Brain microvascular endothelial cell (primary cell): ENCODE measurements at regions not wholly inside any gene's neighbourhood (a gene's known extent, or its start where the extent isn't known, plus 50 kb on each side); places are given as distances from the start of the nearest gene placed in this dataset.

Experiments
- DNase-seq: peaks from one replicate; pipeline ENCODE4 v3.0.0-alpha.2; 2020
- H3K27ac ChIP-seq: fragments of 250-450 bp; sonication (Bioruptor Pico); 2 replicates; pipeline ENCODE4 v1.5.1; 2020; ENCODE audit warnings: mild to moderate bottlenecking, moderate library complexity
- H3K27me3 ChIP-seq: fragments of 250-450 bp; sonication (Bioruptor Pico); replicated peaks from 2 replicates; pipeline ENCODE4 v1.5.1; 2020; ENCODE audit warnings: mild to moderate bottlenecking
- H3K36me3 ChIP-seq: fragments of 250-450 bp; sonication (Bioruptor Pico); replicated peaks from 2 replicates; pipeline ENCODE4 v1.5.1; 2020; ENCODE audit warnings: mild to moderate bottlenecking
- H3K4me3 ChIP-seq: 2 replicates; pipeline ENCODE4 v1.5.1; 2011; ENCODE audit warnings: low read depth, mild to moderate bottlenecking, control low read depth, low read length, moderate library complexity
- CTCF ChIP-seq: IDR thresholded peaks from 2 replicates; pipeline ENCODE4 v1.5.1; 2011; ENCODE audit warnings: low read depth, mild to moderate bottlenecking, moderate library complexity, low read length, control low read depth, inconsistent platforms; ENCODE audit errors: missing control alignments
- in situ Hi-C: cut with HindIII; loops from 2 replicates; pipeline ENCODE4 v1.10.0; 2017; ENCODE audit warnings: low sequenced_read_pairs, low pct_ligation_motif_present

- Histone ChIP-seq H3K36me3 (no peaks in the 10 kb centered on the region), H3K27me3 (no peaks in the 10 kb centered on the region), H3K27ac (no peak overlapping the region), H3K4me3 (no peak overlapping the region)
- no peak for TF ChIP-seq CTCF
- no peak for DNase-seq
- in situ Hi-C loops, result no loop called here
These were observed 1016.4 kb downstream of the VRK1 start for GRCh38 chr14:97813556-97813955.

- no peak for DNase-seq
- no peak for TF ChIP-seq CTCF
- Histone ChIP-seq H3K4me3 (no peak overlapping the region), H3K36me3 (no peaks in the 10 kb centered on the region), H3K27ac (no peak overlapping the region), H3K27me3 (no peaks in the 10 kb centered on the region)
- in situ Hi-C loops, result no loop called here
These were observed 1023.6 kb downstream of the VRK1 start for GRCh38 chr14:97820781-97821180.

- Histone ChIP-seq H3K27ac (no peak overlapping the region), H3K36me3 (no peaks in the 10 kb centered on the region), H3K27me3 (no peaks in the 10 kb centered on the region), H3K4me3 (no peak overlapping the region)
- DNase-seq, result no peak
- in situ Hi-C loops, result no loop called here
- TF ChIP-seq CTCF, result no peak
These were observed 1027.0 kb downstream of the VRK1 start for GRCh38 chr14:97824218-97824617.

GRCh38 chr14:97827746-97828145 is 1030.6 kb downstream of the VRK1 start:
- Histone ChIP-seq H3K27ac (no peak overlapping the region), H3K27me3 (no peaks in the 10 kb centered on the region), H3K36me3 (no peaks in the 10 kb centered on the region), H3K4me3 (no peak overlapping the region)
- no peak for DNase-seq
- TF ChIP-seq CTCF, result no peak
- in situ Hi-C loops, result no loop called here

DNA sequence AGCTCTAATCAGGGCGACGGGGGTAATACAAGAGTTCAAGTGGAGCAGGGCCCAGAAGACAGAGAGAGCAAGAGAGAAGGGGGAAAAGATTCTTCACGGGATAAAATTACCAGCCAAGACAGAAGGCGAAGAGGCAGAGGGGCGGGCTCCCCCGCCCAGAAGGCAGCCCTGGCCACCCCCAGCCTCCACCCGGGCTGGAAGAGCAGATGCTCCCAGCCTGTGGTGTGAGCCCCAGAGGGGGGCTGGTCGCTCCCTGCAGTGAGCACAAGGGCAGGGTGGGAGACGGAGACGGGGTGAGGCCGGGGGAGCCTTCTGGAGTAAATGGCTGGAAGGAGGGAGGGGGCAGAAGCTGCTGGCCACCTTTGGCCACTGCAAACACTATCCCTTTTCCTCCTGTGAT is 1035.6 kb downstream of the VRK1 start:
- in situ Hi-C loops, result no loop called here
- no peak overlapping the region for H3K27ac ChIP-seq
- no peak for TF ChIP-seq CTCF
- no peaks in the 10 kb centered on the region for H3K27me3 ChIP-seq
- H3K4me3 ChIP-seq, result no peak overlapping the region
- DNase-seq, result no peak
- H3K36me3 ChIP-seq, result no peaks in the 10 kb centered on the region

DNA sequence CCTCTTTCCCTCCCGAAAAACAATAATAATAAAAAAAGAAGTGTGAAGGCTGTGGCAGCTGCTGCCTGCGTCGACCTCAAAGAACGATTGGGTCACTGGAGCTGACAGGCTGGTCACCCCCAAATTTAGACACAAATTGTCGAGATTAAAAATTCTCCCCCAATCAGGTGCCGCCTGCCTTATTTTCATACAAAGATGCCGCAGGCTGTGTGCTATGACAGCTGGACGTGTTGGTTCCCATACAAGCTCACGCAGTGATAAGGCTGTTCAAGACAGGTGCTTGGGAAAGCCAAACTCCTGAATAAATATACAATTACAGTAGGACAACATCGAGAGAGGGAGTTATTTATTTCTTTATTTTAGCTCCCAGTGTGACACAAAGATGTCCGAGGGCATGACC is 1041.8 kb downstream of the VRK1 start:
- Histone ChIP-seq H3K27ac (no peak overlapping the region), H3K27me3 (no peaks in the 10 kb centered on the region), H3K36me3 (no peaks in the 10 kb centered on the region), H3K4me3 (no peak overlapping the region)
- no peak for TF ChIP-seq CTCF
- DNase-seq, result no peak
- in situ Hi-C loops, result no loop called here
